Eye (tissue), 1 donor: ENCODE measurements at regions not wholly inside any gene's neighbourhood (a gene's known extent, or its start where the extent isn't known, plus 50 kb on each side); places are given as distances from the start of the nearest gene placed in this dataset.

Experiments
- DNase-seq: peaks from one replicate; pipeline ENCODE4 v3.0.0-alpha.2; 2015

DNA sequence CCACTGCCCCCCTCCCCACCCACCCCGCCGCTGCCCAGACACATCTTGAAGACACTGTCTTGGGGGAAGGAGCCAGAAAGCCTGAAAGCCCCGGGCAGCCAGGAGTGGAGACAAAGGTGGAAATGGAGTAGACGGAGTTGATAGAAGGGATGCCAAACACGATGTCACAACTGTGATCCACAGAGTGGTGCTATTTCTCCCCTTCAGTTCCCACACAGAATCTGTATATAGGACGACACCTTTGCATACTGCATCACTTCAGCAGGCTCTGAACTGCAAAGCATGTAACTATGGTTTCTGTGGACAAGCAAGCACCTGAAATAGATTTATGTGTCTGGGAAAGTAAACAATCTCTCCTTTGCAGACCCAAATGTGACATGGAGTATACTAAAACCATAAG is 56.4 kb upstream of the F13A1 start:
- no peak for DNase-seq

DNA sequence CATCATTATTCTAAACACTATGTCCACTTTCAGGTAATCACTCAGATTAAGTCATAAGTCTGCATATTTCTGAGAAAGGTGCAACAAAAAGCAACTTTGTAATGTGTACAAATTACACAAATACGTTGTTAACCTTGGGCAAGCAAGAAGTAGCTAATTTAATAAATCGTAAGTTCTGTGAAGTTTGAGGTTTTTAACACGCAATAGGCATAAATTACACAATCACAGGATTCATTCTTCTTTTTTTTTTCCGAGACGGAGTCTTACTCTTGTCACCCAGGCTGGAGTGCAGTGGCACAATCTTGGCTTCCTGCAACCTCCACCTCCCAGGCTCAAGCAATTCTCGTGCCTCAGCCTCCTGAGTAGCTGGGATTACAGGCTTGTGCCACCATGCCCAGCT is 57.2 kb upstream of the F13A1 start:
- no peak for DNase-seq

DNA sequence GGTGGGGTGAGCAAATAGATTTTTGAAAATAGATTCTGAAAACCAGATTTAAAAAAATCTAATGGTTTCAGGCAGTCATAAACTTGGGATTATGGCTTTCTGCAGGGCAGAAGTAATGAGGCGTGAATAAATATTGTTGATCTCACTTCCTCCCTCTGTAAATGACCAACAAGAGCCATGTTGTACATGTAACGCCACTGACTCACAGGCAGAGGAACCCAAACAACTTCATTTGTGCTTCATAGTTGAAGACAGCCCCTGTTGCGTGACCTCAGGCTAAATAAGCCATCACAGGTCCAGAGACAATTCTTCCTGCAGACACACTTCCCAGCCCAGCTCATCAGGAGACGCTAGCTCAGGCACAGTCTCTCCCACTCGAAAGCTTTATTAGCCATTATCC is 59.1 kb upstream of the F13A1 start:
- no peak for DNase-seq

DNA sequence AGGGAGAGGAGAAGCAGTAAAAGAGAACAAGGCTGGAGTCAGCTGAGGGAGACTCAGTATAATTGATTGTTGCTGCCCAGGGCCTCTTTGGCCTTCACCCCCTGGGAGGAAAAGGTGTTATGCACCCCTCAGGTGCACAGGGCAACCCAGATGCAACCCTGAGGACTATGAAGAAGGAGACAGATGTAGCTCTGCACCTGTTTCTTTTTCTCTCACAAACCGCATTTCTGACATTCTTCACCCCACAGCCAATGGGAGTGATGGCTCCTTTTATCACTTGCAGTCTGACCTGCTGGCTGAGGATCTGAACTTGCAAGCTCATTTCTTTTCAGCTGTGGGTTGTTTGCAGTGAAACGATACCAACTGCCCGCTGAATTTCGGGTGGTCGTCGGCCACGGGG is 64.1 kb upstream of the F13A1 start:
- DNase-seq = no peak

DNA sequence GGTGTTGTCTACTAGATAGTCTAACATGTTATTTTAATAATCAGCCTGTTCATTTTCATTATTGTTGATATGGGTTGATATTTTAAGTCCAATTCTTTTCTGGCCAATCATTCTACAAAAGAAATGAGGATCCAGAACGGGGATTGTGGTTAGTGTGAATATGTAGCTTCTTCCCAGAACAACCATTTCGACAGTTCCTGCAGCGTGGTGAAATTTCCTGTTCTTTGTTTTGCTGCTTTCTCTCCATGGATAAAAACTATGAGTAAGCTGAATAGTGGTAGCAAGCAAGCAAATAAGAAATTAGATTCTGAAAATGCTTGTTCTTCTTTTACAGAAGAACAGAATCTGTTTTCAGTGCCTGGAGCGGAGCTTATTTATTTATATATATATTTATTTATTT is 65.5 kb upstream of the F13A1 start:
- no peak for DNase-seq

DNA sequence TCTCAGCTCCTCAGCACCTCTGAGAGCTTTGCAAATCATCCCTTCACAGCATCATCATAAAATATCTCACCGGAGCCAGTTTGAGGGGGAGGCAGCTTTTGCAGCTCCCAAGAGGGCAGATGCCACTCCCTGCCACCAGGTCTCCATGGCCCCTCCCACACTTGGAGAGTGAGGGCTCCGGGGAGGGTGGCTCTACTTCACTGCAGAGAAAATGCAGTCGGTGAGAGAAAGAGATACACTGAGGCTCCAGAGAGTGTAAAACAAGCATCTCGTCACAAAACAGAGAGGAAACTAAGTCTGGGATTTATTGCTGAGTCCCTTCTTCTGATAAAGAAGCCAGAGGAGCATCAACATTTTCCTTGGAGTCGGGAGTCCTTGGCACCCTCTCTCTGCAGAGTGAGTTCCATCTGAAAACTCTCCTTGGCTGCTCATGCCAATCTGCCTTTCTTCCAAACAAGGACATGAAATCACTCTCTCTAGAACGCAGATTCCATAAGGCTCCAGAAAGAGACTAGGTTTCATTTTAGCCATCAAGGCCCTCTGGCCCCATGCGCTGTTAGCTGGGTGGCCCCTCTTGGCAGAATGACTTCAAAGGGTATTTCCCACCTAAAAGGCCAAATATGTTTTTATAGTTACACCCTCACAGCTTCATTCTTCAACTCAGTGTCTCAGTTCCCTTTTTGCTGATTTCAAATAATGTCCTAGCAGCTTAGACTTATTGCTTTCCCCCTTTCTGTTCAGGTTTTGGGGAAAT is 70.6 kb upstream of the F13A1 start:
- no peak for DNase-seq

DNA sequence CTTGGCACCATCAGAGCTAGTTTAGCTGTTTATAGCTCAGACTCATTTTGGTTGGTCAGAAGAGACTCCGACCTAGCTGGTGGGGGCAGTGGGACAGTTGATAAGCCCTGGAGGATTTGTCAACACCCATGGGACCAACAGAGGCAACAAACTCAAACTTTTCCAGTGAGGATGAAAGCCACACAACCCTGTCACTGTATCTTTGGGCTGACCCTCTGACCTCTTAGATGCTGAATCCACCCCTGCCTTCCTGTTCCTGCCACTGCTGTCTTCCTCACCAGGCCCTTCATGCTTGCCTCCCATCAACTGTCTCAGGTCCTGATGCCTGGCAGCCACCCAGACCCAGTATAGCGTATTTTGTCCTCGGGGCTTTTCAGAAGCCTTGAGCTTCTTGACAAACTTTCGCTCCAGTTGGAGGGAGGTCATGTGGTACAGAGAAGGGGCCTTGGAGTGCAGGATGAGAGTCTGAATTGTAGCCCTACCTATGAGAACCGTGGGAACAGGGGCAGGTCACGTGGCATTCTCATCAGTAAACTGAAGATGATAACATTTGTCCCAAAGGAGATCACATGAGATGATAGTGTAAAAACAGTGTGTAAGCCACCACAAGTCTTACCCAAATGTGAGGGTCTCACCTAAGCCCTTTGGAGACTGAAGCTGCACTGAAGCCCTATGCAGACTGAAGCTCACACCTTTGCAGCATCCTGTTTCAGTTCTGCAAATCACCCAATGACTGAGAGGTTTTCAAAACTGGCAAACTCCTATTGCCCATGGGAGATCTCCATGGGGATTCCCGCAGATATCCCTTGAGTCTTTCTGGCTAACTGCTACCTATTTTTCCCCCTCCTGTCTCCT is 72.0 kb upstream of the F13A1 start:
- no peak for DNase-seq

DNA sequence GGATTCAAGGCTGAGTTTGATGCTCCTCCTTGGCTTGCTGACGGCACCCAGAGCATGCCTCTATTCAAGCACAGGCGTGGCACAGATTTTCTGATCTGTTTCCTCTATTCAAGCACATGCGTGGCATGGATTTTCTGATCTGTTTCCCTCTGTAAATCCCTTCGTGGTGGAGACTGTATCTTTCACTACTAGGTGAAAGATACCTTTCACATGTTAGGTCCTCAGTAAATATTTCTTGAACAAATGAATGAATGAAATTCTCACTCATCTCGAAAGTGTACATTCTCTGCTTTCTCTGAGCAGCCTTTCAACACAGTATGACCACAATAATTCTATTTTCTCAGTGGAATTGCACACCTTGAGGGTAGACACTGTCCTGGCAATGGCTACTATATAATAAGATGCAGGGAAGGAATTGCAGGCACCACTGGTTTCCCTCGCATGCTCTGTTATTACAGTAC is 72.6 kb upstream of the F13A1 start:
- DNase-seq = no peak

DNA sequence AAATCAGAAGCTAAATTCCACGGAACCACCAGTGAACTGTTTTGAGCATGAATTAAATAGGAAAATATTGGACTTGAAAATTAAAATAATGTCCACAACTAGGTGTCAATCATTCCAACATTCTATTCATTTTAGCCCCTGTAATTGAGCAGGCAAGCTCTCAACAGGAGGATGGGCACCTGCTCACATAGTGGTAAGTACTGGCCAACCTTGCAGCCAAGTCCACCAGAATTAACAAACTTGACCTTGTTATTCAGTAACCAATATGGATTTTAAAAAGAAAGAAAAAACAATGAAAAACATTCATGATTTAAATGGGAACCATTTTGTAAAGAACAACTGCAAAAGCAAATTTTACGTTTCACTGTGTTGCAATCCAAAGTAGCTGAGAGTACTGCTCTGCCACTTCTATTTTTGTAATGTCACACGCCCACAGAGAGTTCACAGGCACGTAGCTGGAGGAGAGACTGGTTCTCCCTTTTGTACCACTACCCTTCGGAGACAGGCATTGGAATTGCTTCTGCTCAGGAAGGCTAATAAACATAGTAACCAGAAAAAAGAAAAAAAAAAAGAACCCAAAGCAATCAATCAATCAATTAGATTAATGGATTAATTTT is 75.2 kb upstream of the F13A1 start:
- DNase-seq = no peak

DNA sequence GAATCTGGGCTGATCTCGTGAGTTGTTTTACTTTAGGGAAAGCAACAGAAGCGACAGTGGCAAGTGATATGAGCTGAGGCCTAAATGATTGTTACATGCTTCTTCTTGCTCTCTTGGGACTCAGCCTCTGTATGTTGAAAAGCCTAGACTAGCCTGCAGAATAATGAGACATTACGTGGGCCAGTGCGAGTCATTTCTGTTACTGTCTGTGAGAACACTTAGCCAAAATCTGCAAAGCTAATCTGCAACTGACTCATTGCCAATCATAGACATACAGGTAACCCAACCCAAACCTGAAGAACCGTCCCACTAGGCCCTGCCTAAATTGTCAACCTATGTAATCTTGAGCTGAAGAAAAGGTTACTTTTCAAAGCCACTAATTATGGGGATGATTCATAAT is 77.4 kb upstream of the F13A1 start:
- DNase-seq = no peak

DNA sequence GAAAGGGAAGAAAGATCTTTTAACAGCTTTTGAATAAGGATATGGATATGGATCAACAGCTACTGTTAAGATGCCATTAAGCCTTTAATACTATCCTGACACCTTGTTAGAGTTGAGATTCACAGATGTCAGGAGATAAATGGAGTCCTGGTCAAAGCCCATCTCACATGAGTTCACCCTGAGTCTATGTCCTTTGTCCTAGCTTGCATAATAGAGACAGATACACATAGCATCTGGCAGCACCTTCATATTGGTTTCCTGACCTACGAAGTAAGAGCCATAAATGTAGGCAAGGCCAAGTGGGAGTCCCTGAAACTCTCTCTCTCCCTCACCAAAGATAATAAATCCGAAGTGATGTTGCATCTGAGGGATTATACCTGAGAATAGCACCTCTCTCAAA is 79.1 kb upstream of the F13A1 start:
- DNase-seq = no peak

DNA sequence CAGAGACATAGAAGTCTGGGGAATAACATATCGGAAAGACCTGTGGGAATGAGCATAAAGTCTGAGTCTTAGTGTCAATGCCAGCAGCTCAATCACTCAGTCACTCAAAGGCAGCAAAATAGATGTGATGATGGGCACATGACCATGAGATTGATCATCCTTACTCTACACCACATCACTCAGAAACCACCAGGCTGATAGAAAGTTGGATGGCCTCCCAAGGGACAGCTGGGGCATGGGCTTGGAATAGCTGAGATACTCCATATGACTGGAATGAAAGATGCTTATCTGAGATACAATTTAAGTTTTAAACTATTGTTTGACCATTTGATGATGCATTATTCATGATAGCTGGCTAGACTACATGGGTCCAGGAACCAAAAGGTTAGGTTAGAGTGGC is 80.9 kb upstream of the F13A1 start:
- no peak for DNase-seq

DNA sequence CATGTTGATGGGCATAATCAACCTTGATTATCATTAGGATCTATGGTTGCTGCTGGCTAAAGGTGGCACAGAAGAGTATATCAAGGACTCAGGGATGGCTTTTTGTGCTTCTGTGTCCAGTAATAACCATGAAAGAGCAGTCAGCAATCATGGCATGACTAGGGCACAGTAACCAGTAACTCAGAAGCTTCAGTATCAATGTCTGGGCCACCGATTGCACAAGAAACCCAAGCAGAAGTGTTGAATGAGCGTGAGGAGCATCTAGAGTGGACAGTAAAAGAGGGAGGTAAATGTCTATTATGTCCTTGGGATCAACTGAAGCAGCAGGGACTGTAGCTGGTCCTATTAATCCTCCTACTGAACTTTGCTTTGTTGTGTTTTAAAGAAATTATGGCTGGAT is 81.5 kb upstream of the F13A1 start:
- DNase-seq = no peak

DNA sequence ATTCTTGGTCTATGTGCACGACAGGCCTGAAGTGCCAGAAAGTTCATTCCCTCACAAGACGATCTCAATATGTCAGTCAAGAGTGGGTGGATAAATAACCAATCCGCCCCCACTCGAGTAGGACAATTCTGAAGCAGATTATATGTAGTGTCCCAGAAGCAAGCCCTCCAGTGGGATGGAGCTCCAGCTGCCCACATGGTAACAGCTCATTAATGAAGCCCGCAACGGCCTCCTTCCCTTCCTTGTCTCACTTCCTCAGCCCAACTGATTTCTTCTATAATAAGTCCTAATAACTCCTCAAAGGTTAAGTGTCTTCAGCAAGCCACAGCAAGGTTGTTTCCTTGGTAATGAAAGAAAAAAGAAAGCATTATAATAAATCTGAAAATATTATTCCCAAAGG is 82.1 kb upstream of the F13A1 start:
- no peak for DNase-seq

DNA sequence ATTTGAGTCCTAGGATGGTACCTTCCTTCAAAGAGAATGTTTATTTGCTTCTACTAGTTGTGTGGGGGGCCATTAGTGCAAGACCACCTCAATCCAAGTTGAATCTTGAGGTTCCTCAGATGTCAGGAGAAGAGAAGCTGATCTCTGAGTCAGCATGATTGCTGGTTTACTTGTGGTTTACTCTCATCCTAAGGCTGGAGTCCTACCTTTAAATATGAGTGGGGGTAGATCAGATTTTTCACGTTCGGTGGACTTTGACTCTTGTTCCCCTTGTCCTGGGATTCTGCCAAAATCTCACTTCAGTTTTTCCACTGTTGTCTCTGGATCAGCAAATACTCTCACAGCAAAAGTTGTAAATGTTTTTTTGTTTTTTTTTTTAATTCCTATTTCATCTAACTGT is 84.6 kb upstream of the F13A1 start:
- DNase-seq = no peak

DNA sequence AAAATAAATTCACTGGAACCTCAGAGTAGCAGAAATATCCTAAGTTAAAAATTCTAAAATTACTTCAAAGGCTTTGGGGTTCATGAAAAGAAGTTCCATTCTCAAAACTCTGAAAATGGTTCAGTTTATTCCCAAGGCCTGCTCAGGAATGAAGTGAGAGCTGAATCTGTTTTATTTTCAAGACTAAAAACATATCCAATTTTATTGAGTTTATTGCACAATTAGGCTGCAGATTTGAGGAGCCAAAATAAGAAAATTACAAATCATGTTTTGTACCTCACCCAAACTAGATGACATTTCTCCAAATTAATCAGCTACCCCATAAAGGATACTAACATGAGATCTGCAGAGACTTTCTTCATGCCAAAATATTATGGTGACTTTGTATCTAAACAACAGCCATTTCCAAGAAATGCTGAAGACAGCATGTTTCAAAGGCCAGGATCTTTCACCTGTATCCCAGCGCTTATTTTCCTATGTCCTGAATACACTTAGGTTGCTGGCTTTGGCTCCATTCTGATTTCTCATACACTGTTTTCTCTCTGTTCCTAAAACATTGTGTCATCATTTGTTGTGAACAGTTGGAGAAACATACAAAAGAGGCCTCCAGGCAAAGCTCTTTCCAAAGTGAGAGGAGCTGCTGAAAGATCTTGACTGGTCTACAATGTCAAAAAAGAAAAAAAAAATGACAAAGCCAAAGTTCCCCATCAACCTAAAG is 85.7 kb upstream of the F13A1 start:
- peak; percentile 9 for DNase-seq

DNA sequence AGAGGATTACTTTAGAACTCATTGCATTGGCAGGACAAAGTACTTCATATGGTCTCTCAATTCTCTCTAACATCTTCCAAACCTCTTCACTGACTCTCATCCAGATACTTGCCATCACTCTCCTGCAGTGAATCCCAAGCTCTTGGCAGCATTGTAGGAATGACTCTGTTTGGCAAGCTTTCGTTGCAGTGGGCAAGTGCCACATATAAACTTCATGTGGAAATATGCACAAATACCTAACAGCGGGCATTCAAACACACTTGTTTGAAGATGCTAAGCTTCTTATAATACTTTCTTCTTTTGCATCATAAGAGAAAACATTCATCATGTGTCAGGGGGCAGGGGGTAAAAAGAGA is 86.2 kb upstream of the F13A1 start:
- DNase-seq = no peak

DNA sequence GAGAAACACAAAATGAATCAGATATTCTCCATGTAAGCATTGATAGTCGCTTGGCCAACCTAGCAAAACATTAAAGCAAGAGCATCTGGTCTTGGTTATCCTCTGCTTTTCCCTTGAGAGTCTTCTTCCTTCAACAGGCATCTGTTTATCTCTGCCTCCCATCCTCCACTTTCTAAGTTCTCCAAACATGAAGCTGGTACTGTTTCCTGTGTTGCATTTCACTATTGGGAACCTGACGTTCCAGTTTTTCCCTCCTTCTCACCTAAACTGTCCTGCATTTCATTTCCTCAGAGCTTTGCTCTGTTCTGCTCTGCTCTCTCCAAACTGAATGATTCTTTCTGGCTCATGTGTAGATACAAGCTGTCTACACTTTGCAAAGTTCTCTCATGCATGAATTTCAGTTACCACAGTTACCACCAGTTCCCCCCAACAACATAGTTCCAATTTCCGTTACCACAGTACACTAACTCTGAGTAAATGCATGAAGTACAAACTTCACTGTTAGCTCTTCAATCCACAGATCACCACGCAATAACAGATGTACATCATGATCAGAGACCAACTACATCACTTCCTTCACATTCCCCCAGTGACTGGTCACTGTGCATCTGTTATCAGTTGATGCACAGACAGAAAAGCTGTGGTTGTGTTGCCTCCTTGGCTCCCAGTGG is 86.7 kb upstream of the F13A1 start:
- DNase-seq = peak; percentile 52

DNA sequence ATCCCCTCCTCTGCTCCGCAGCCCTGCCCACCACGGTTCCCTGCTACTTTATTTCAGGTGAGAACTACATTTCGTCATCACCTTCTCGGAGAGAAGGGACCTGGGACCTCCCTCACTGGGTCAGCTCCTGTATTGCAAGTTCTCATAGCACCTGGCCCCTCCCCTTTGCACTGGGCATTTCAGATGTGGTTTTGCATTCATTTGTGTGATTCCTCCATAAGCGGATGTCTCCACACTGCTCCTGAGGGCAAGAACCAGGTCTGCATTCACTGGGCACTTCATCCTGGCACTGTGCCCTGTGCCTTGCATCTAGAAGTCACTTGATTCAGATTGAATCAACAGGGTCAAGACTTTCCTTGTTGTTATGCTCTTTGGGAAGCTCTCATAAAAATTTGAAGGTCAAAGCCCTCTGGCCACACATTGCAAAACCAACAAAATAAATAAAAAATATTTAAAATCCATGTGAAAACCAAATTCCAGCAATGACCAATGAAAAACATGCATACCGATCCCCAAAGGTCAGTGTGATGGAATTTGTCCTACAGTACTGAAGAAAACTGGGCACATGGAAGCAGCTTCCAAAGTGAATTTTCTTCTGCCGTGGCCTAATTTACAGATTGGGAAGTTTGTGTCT is 89.1 kb upstream of the F13A1 start:
- no peak for DNase-seq

DNA sequence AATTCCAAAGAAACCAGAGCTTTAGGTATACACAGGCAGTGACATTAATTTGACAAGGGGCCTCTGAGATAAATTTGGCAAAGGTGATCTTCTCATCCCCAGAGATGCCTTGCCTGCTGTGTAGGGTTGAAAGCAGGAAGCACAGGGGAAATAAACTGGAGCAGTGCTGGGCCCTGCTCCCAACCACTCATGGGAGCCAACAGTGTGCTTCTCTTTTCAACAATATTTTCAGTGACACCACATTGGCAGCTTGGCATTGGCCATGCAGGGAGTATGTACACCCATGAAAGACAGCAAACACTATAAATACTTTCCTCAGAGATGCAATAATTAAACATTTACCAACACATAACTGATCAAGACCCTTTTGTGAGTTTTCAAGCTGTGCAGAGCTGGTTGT is 90.7 kb upstream of the F13A1 start:
- DNase-seq = no peak

DNA sequence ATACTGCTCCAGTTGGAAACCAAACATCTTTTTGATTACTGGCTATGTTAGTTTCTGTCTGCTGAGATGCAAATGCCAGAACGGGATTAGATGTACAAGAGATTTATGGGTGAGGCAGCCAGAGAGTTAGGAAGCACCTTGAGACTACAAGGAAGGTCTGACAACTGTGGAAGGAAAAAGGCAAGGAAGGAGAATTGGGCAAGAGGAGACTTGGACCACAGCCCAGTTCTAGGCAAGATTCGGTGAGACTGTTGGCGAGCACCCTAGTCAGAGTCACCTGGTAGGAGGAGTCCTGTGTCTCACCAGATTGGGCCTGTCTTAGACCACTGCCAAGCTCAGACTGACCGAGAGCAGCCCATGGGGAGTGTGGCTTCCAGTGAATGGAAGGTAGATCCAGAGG is 91.8 kb upstream of the F13A1 start:
- no peak for DNase-seq

DNA sequence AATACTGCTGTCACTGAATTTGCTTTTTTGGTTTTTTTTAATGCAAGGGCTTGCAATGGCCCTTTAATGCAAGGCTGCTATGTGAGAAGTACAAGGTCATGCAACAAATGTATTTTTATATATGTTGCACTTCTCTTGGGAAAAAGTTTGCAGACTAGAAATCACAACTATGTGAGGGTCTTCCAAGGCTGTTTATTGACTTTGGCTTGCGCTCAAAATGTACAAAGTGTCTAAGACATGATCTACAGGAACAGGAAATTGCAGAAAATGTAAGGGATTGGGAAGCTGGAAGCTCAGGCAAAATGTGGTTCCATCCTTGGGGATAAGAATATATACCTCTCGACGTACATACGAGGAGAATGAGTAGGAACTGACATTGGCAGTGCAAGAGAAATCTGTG is 92.2 kb upstream of the F13A1 start:
- peak; percentile 38 for DNase-seq
